Posterior cingulate gyrus (tissue), 11 donors: ENCODE measurements at regions not wholly inside any gene's neighbourhood (a gene's known extent, or its start where the extent isn't known, plus 50 kb on each side); places are given as distances from the start of the nearest gene placed in this dataset.
A peak's percentile ranks its signal among the peaks of the same experiment; 100 is the strongest.
"Not testable (repeated sequence)": the region's sequence is repeated elsewhere in the genome, so short reads cannot be mapped to it uniquely, and the experiment has no call there.

Experiments used
- DNase-seq, 10 donors: peaks; one replicate each; pipeline versions ENCODE4 v3.0.0 to v3.0.0-alpha.2; 2020 to 2021; ENCODE audit warnings: mixed read lengths in 3 of 10
- intact Hi-C: fragments of 100-400 bp; cut with DNase I; formaldehyde crosslinking; loops from one replicate; pipeline ENCODE4 v1.15.1; 2023

GRCh38 chr11:25602959-25603358, 729.0 kb upstream of the ANO3 start:
- no peak for DNase-seq
- intact Hi-C loops: no loop called here

GRCh38 chr11:25612806-25613205, 719.1 kb upstream of the ANO3 start:
- intact Hi-C loops: no loop called here
- DNase-seq: no peak

- DNase-seq: no peak
- intact Hi-C loops: no loop called here
Observed at GRCh38 chr11:25613451-25613850, 718.5 kb upstream of the ANO3 start.

- intact Hi-C loops: no loop called here
- no peak for DNase-seq
Observed at GRCh38 chr11:25613865-25614264, 718.1 kb upstream of the ANO3 start.

- no peak for DNase-seq
- intact Hi-C loops: no loop called here
Observed at GRCh38 chr11:25615069-25615468, 716.9 kb upstream of the ANO3 start.

- intact Hi-C loops: no loop called here
- DNase-seq: no peak
Observed at GRCh38 chr11:25615841-25616240, 716.1 kb upstream of the ANO3 start.

- intact Hi-C loops: no loop called here
Observed at GRCh38 chr11:25625094-25625493, 706.8 kb upstream of the ANO3 start.

GRCh38 chr11:25628030-25628429, 703.9 kb upstream of the ANO3 start:
- intact Hi-C loops: no loop called here
- DNase-seq: no peak

More at GRCh38 chr11:25625094-25625493, 706.8 kb upstream of the ANO3 start:
- no peak for DNase-seq

GRCh38 chr11:25633230-25633629, 698.7 kb upstream of the ANO3 start:
- no peak for DNase-seq
- intact Hi-C loops: no loop called here

GRCh38 chr11:25649220-25649619, 682.7 kb upstream of the ANO3 start:
- DNase-seq: peak in 2 of 10 donors; percentile 54 to 55
- intact Hi-C loops: not testable (repeated sequence)

GRCh38 chr11:25650319-25650718, 681.6 kb upstream of the ANO3 start:
- DNase-seq: no peak
- intact Hi-C loops: no loop called here

GRCh38 chr11:25655636-25656035, 676.3 kb upstream of the ANO3 start:
- no peak for DNase-seq
- intact Hi-C loops: no loop called here

GRCh38 chr11:25658916-25659315, 673.0 kb upstream of the ANO3 start:
- no peak for DNase-seq
- intact Hi-C loops: no loop called here

GRCh38 chr11:25659706-25660105, 672.2 kb upstream of the ANO3 start:
- intact Hi-C loops: no loop called here
- no peak for DNase-seq

- no peak for DNase-seq
Observed at GRCh38 chr11:25667871-25668270, 664.1 kb upstream of the ANO3 start.

GRCh38 chr11:25691959-25692358, 640.0 kb upstream of the ANO3 start:
- intact Hi-C loops: no loop called here
- no peak for DNase-seq

More at GRCh38 chr11:25667871-25668270, 664.1 kb upstream of the ANO3 start:
- intact Hi-C loops: no loop called here

GRCh38 chr11:25702417-25702816, 629.5 kb upstream of the ANO3 start:
- intact Hi-C loops: no loop called here
- no peak for DNase-seq

GRCh38 chr11:25710975-25711374, 621.0 kb upstream of the ANO3 start:
- intact Hi-C loops: no loop called here
- DNase-seq: no peak

- intact Hi-C loops: no loop called here
- no peak for DNase-seq
Observed at GRCh38 chr11:25727944-25728343, 604.0 kb upstream of the ANO3 start.

- intact Hi-C loops: no loop called here
Observed at GRCh38 chr11:25730230-25730629, 601.7 kb upstream of the ANO3 start.

GRCh38 chr11:25733777-25734176, 598.2 kb upstream of the ANO3 start:
- no peak for DNase-seq
- intact Hi-C loops: no loop called here

More at GRCh38 chr11:25730230-25730629, 601.7 kb upstream of the ANO3 start:
- DNase-seq: no peak

- no peak for DNase-seq
- intact Hi-C loops: no loop called here
Observed at GRCh38 chr11:25734591-25735211, 597.2 kb upstream of the ANO3 start.
